H1 (cell line): ENCODE measurements at regions not wholly inside any gene's neighbourhood (a gene's known extent, or its start where the extent isn't known, plus 50 kb on each side); places are given as distances from the start of the nearest gene placed in this dataset.

Source experiments
- CTCF ChIA-PET: fragments of 300-600 bp; sonication (Branson Sonifier 250); formaldehyde crosslinking; loops from one replicate; lab custom pipeline; 2021; ENCODE audit not compliant: partially characterized antibody; lab: Charles Lee
- POLR2A ChIA-PET: fragments of 300-600 bp; sonication (Branson Sonifier 250); formaldehyde crosslinking; loops from one replicate; lab custom pipeline; 2021; ENCODE audit warnings: inconsistent platforms; ENCODE audit not compliant: partially characterized antibody; lab: Charles Lee
- DNase-seq, 2 experiments: peaks; one replicate each; pipeline versions ENCODE4 v3.0.0 to v3.0.0-alpha.2; 2010 to 2022; ENCODE audit warnings: low spot score in 2 of 2, low read depth in 1 of 2, mixed read lengths in 1 of 2
- FAIRE-seq: peaks from 2 replicates; lab custom pipeline; 2011; peaks lifted over from hg19 to GRCh38; lab: Jason Lieb, UNC
- H2AFZ ChIP-seq: 2 replicates; pipeline ENCODE4 v1.8.1; 2012; ENCODE audit warnings: low read length, inconsistent platforms
- H2AK5ac ChIP-seq: 2 replicates; pipeline ENCODE4 v1.6.1; 2013; ENCODE audit warnings: low read depth, low read length
- H2BK120ac ChIP-seq: replicated peaks from 2 replicates; pipeline ENCODE3; 2013; ENCODE audit warnings: low read depth, low read length, inconsistent platforms
- H2BK12ac ChIP-seq: 2 replicates; pipeline ENCODE4 v1.6.1; 2013; ENCODE audit warnings: low read depth, low read length
- H2BK15ac ChIP-seq: 2 replicates; pipeline ENCODE4 v1.6.1; 2013; ENCODE audit warnings: low read length
- H2BK20ac ChIP-seq: 2 replicates; pipeline ENCODE4 v1.6.1; 2013; ENCODE audit warnings: low read length
- H2BK5ac ChIP-seq: 2 replicates; pipeline ENCODE4 v1.6.1; 2013; ENCODE audit warnings: low read depth, low read length
- H3K14ac ChIP-seq: 2 replicates; pipeline ENCODE4 v1.6.1; 2013; ENCODE audit warnings: inconsistent platforms; ENCODE audit not compliant: insufficient read length
- H3K18ac ChIP-seq: 2 replicates; pipeline ENCODE4 v1.6.1; 2013; ENCODE audit warnings: low read length; ENCODE audit errors: extremely low read depth
- H3K23ac ChIP-seq: 2 replicates; pipeline ENCODE4 v1.6.1; 2013; ENCODE audit warnings: inconsistent platforms; ENCODE audit not compliant: insufficient read length
- H3K23me2 ChIP-seq: 2 replicates; pipeline ENCODE4 v1.6.1; 2013; ENCODE audit warnings: low read depth, low read length
- H3K27ac ChIP-seq: 2 replicates; pipeline ENCODE4 v1.6.1; 2011; ENCODE audit warnings: low read depth, low read length, inconsistent platforms
- H3K27me3 ChIP-seq, 4 experiments: replicated peaks in 1 of 4; 1 replicate in 1 of 4; 2 replicates in 3 of 4; pipeline versions ENCODE4 v1.6.1 to v1.8.1; 2011 to 2013; ENCODE audit warnings: low read length in 3 of 4, mild to moderate bottlenecking in 3 of 4, inconsistent platforms in 2 of 4, mixed read lengths in 2 of 4, moderate library complexity in 1 of 4; ENCODE audit not compliant: control insufficient read depth in 3 of 4, insufficient read depth in 3 of 4; ENCODE audit errors: extremely low read depth in 1 of 4
- H3K36me3 ChIP-seq, 4 experiments: 2 replicates each; pipeline versions ENCODE4 v1.6.1 to v1.8.1; 2011 to 2013; ENCODE audit warnings: mild to moderate bottlenecking in 4 of 4, low read length in 3 of 4, moderate library complexity in 2 of 4, control low read depth in 1 of 4, inconsistent platforms in 1 of 4; ENCODE audit not compliant: insufficient read depth in 4 of 4, control insufficient read depth in 2 of 4
- H3K4ac ChIP-seq: replicated peaks from 2 replicates; pipeline ENCODE3; 2013; ENCODE audit warnings: low read length, low read depth, mixed read lengths, inconsistent platforms; ENCODE audit not compliant: insufficient read length
- H3K4me1 ChIP-seq, 4 experiments: replicated peaks in 1 of 4; 1 replicate in 1 of 4; 2 replicates in 3 of 4; pipeline versions ENCODE4 v1.6.1 to v1.8.1; 2011 to 2013; ENCODE audit warnings: low read length in 3 of 4, inconsistent platforms in 2 of 4, mixed read lengths in 1 of 4; ENCODE audit not compliant: insufficient read depth in 4 of 4, control insufficient read depth in 3 of 4
- H3K4me2 ChIP-seq, 2 experiments: 2 replicates each; pipeline versions ENCODE4 v1.6.1 to v1.8.1; 2011 to 2013; ENCODE audit warnings: low read depth in 2 of 2, low read length in 2 of 2, control low read depth in 1 of 2, inconsistent platforms in 1 of 2, mild to moderate bottlenecking in 1 of 2; ENCODE audit not compliant: insufficient read depth in 1 of 2
- H3K4me3 ChIP-seq, 4 experiments: fragments of 200-600, 300-600 bp in 1 of 4; sonication (generic), shearing (Covaris generic), sonication (Bioruptor Twin) in 1 of 4; 2 replicates each; pipeline versions ENCODE4 v1.5.1 to v1.8.1; 2011 to 2016; ENCODE audit warnings: low read length in 4 of 4, low read depth in 3 of 4, control low read depth in 2 of 4, inconsistent platforms in 2 of 4, mild to moderate bottlenecking in 2 of 4, mixed read lengths in 1 of 4, moderate library complexity in 1 of 4; ENCODE audit not compliant: insufficient read depth in 2 of 4; ENCODE audit errors: extremely low read depth in 1 of 4
- H3K56ac ChIP-seq: replicated peaks from 2 replicates; pipeline ENCODE3; 2013; ENCODE audit warnings: low read depth, mild to moderate bottlenecking, mixed read lengths, low read length, inconsistent platforms; ENCODE audit not compliant: insufficient read length
- H3K79me1 ChIP-seq: 2 replicates; pipeline ENCODE4 v1.6.1; 2013; ENCODE audit warnings: low read depth, low read length, control low read depth
- H3K79me2 ChIP-seq, 2 experiments: 2 replicates each; pipeline versions ENCODE4 v1.6.1 to v1.8.1; 2012 to 2013; ENCODE audit warnings: low read length in 2 of 2, mild to moderate bottlenecking in 2 of 2, inconsistent platforms in 1 of 2; ENCODE audit not compliant: insufficient read depth in 2 of 2, control insufficient read depth in 1 of 2
- H3K9ac ChIP-seq, 4 experiments: replicated peaks in 1 of 4; 1 replicate in 1 of 4; 2 replicates in 3 of 4; pipeline versions ENCODE4 v1.6.1 to v1.8.1; 2011 to 2013; ENCODE audit warnings: low read depth in 3 of 4, low read length in 3 of 4, control low read depth in 2 of 4, mild to moderate bottlenecking in 2 of 4, moderate library complexity in 2 of 4, inconsistent platforms in 1 of 4; ENCODE audit errors: extremely low read depth in 1 of 4
- H3K9me3 ChIP-seq, 2 experiments: 2 replicates each; pipeline versions ENCODE4 v1.6.1 to v1.8.1; 2012 to 2013; ENCODE audit warnings: mild to moderate bottlenecking in 2 of 2, moderate library complexity in 2 of 2, control low read depth in 1 of 2, inconsistent platforms in 1 of 2, low read depth in 1 of 2, low read length in 1 of 2, mixed read lengths in 1 of 2; ENCODE audit not compliant: insufficient read depth in 2 of 2
- H4K20me1 ChIP-seq, 2 experiments: replicated peaks in 1 of 2; 2 replicates each; pipeline versions ENCODE3 to v1.8.1; 2011 to 2013; ENCODE audit warnings: inconsistent platforms in 2 of 2, low read length in 2 of 2, mild to moderate bottlenecking in 1 of 2; ENCODE audit not compliant: insufficient read depth in 2 of 2, control insufficient read depth in 1 of 2
- H4K5ac ChIP-seq: 2 replicates; pipeline ENCODE4 v1.6.1; 2013; ENCODE audit warnings: low read length, low read depth, mixed read lengths, inconsistent platforms; ENCODE audit not compliant: insufficient read length
- H4K8ac ChIP-seq: 2 replicates; pipeline ENCODE4 v1.8.0; 2013; ENCODE audit warnings: mild to moderate bottlenecking, moderate library complexity, low read length, inconsistent platforms; ENCODE audit not compliant: insufficient read depth; ENCODE audit errors: extremely low read depth
- H4K91ac ChIP-seq: replicated peaks from 2 replicates; pipeline ENCODE3; 2013; ENCODE audit warnings: low read length, mixed read lengths, inconsistent platforms; ENCODE audit not compliant: insufficient read length
- ASH2L ChIP-seq: fragments of 200-600, 300-600 bp; sonication (generic); IDR thresholded peaks from one replicate; pipeline ENCODE4 v1.7.1; 2017; ENCODE audit warnings: low read length
- CBX8 ChIP-seq: fragments of 300-800, 300-1000 bp; sonication (generic); IDR thresholded peaks from 2 replicates; pipeline ENCODE4 v1.7.1; 2016; ENCODE audit warnings: low read depth, low read length, borderline replicate concordance
- CEBPB ChIP-seq: IDR thresholded peaks from 2 replicates; pipeline ENCODE4 v1.6.1; 2012; ENCODE audit warnings: low read depth, low read length
- FOSL1 ChIP-seq: IDR thresholded peaks from 2 replicates; pipeline ENCODE4 v1.6.1; 2011; ENCODE audit warnings: mild to moderate bottlenecking, low read depth, low read length, moderate library complexity; ENCODE audit not compliant: insufficient read depth
- HDAC6 ChIP-seq: IDR thresholded peaks from one replicate; pipeline ENCODE4 v1.7.1; 2012; ENCODE audit warnings: low read depth, mild to moderate bottlenecking, inconsistent platforms, low read length, moderate library complexity
- JUND ChIP-seq: IDR thresholded peaks from 2 replicates; pipeline ENCODE4 v1.6.1; 2011; ENCODE audit warnings: mild to moderate bottlenecking, improper control_type of control experiment, low read length
- KDM4A ChIP-seq: IDR thresholded peaks from one replicate; pipeline ENCODE4 v1.7.1; 2012; ENCODE audit warnings: low read depth, mild to moderate bottlenecking, moderate library complexity, low read length, inconsistent platforms; ENCODE audit not compliant: severe bottlenecking
- PHF8 ChIP-seq: fragments of 200-600 bp; sonication (generic); conservative IDR thresholded peaks from 2 replicates; pipeline ENCODE4 v1.7.1; 2012; ENCODE audit warnings: low read depth, mild to moderate bottlenecking, inconsistent platforms, low read length, moderate library complexity
- RFX5 ChIP-seq: IDR thresholded peaks from 2 replicates; pipeline ENCODE4 v1.6.1; 2011; ENCODE audit warnings: low read depth, low read length, improper control_type of control experiment, borderline replicate concordance
- RXRA ChIP-seq: IDR thresholded peaks from 2 replicates; pipeline ENCODE4 v1.6.1; 2011; ENCODE audit warnings: low read depth, mild to moderate bottlenecking, low read length, moderate library complexity; ENCODE audit not compliant: insufficient read depth
- SP1 ChIP-seq: IDR thresholded peaks from 2 replicates; pipeline ENCODE4 v1.6.1; 2011; ENCODE audit warnings: low read depth, low read length
- SP4 ChIP-seq: IDR thresholded peaks from 2 replicates; pipeline ENCODE4 v1.6.1; 2012; ENCODE audit warnings: low read length, inconsistent platforms
- SUZ12 ChIP-seq: fragments of 200-600 bp; sonication (generic); IDR thresholded peaks from 2 replicates; pipeline ENCODE4 v1.6.1; 2012; ENCODE audit warnings: mild to moderate bottlenecking, inconsistent platforms, low read length, moderate library complexity, mixed read lengths
- TCF12 ChIP-seq: IDR thresholded peaks from 2 replicates; pipeline ENCODE4 v1.6.1; 2011; ENCODE audit warnings: low read depth, mild to moderate bottlenecking, low read length
- TEAD4 ChIP-seq: IDR thresholded peaks from 2 replicates; pipeline ENCODE4 v1.6.1; 2012; ENCODE audit warnings: low read depth, low read length, inconsistent platforms, mixed read lengths
- WGBS, 2 experiments: shearing (Covaris generic) in 1 of 2; methylation state at CpG; one replicate each; pipeline versions ENCODE4 v1.1.6 to v1.1.7; 2013 to 2015; ENCODE audit warnings: low lambda C conversion rate in 2 of 2, mixed read lengths in 2 of 2, inconsistent platforms in 1 of 2, low coverage in 1 of 2, missing lambda C conversion rate in 1 of 2; ENCODE audit not compliant: insufficient replicate concordance in 2 of 2, insufficient coverage in 1 of 2, insufficient read length in 1 of 2; ENCODE audit errors: extremely low coverage in 1 of 2, missing lambda C conversion rate in 1 of 2; 5-methylcytosine and 5-hydroxymethylcytosine counted together
- TF ChIP-seq, protein P1 (sequence below): IDR thresholded peaks from 2 replicates; pipeline ENCODE4 v1.6.1; 2011; ENCODE audit warnings: low read depth, mild to moderate bottlenecking, low read length; ENCODE audit not compliant: insufficient read depth

DNA sequence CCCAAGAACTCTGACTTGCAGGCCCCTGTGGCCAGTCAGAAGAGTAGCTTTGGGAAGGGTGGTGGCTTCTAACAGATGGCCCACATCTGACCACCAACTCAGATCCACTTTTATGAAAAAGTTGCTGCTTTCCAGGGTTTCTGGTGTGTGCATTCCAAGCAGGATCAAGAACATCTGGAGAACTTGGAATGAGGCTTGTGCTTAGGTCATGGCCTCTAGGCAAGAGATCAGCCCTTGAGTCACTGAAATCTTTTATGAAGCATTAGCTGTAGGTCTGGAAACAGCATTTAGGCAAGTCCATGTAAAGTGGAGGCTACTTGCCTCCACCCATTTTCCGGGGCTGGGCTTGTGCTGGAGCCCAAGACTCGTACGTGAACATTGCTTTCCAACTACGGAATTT is 433.3 kb downstream of the SH3GL2 start:
- Histone ChIP-seq H4K5ac (no peak overlapping the region), H3K56ac (no peak overlapping the region), H3K9me3 (no peaks in the 10 kb centered on the region), H3K4me3 (no peak overlapping the region), H2BK12ac (no peak overlapping the region), H2AK5ac (no peak overlapping the region), H3K4ac (no peak overlapping the region), H3K4me2 (no peak overlapping the region), H3K27me3 (no peaks in the 10 kb centered on the region), H3K79me1 (no peaks in the 10 kb centered on the region), H3K23me2 (no peaks in the 10 kb centered on the region; the same call in 1 of the 2 replicates), H4K91ac (no peak overlapping the region), H2BK20ac (no peak overlapping the region), H3K14ac (no peak overlapping the region), H3K9ac (no peak overlapping the region), H3K27ac (no peak overlapping the region), H3K23ac (no peak overlapping the region), H4K20me1 (no peaks in the 10 kb centered on the region), H2BK15ac (no peak overlapping the region), H4K8ac (no peak overlapping the region), H2BK5ac (no peak overlapping the region), H2AFZ (no peak overlapping the region), H3K18ac (no peak overlapping the region), H3K4me1 (no peaks in the 10 kb centered on the region; a peak in 1 of 7 replicates), H3K36me3 (no peaks in the 10 kb centered on the region), H2BK120ac (no peak overlapping the region), H3K79me2 (no peaks in the 10 kb centered on the region)
- DNase-seq (no peak), FAIRE-seq (no peak)
- CTCF ChIA-PET: interaction anchor here (1.5 kb wide), 1 partner anchor 50 kb away, joined by 3 read pairs; no protein-coding TSS in a partner anchor
- POLR2A ChIA-PET: no interaction called here
- WGBS, 2 experiments: 97% methylated on average over 4 of the region's 4 CpGs; no CpG with 5 or more reads in 1 of the 2 experiments
- TF ChIP-seq SP1: no peak
- TF ChIP-seq PHF8: no peak
- no peak for TF ChIP-seq HDAC6
- TF ChIP-seq CBX8: no peak
- no peak for TF ChIP-seq SP4
- TF ChIP-seq FOSL1: no peak
- no peak for TF ChIP-seq RXRA
- TF ChIP-seq TEAD4: no peak
- no peak for TF ChIP-seq RFX5
- no peak for TF ChIP-seq KDM4A
- no peak for TF ChIP-seq CEBPB
- no peak for TF ChIP-seq ASH2L
- TF ChIP-seq, protein P1, sequence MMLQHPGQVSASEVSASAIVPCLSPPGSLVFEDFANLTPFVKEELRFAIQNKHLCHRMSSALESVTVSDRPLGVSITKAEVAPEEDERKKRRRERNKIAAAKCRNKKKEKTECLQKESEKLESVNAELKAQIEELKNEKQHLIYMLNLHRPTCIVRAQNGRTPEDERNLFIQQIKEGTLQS: no peak
- TF ChIP-seq TCF12: no peak
- no peak for TF ChIP-seq SUZ12
- TF ChIP-seq JUND: no peak
